ENCODE measurements at regions not wholly inside any gene's neighbourhood (a gene's known extent, or its start where the extent isn't known, plus 50 kb on each side); places are given as distances from the start of the nearest gene placed in this dataset.

DNA sequence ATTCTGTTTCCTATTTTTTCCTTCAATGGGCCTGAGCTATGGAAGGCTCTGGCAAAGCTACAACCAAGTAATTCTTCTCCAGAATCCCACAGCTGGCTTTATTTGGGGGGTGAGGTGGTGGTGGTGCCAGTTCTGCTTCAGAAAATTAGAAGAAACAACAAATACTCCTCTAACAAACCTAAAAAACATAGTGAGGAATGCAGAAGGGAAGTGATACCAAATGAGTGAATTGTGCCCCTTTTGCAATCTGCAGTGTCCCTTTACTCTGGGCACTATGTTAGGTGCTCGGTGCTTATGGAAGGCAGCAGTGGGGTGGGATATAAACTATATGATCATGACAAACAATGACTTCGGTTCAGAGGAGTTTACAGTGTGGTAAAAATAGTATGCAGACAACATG lies 90.4 kb upstream of the ROPN1 start:
- H3K9ac ChIP-seq (ENCODE audit: insufficient read depth, low read depth, low read length) = no peak overlapping the region
- POLR2A ChIA-PET = no interaction called here
- H3K4me1 ChIP-seq (ENCODE audit: insufficient read depth, low read length) = no peaks in the 10 kb centered on the region
- no peak overlapping the region for H3K4me3 ChIP-seq (replicated peaks in 1 of 3; ENCODE audit: insufficient read depth in 1 of 3, low read depth in 2 of 3, low read length in 3 of 3)
- intact Hi-C loops (cut with micrococcal nuclease; ENCODE audit: unreplicated experiment) (no loop called here), in situ Hi-C loops (cut with HindIII; ENCODE audit: extremely low pct_ligation_motif_present, low pct_unique_long_range_greater_than_20kb) (no loop called here)
- no peak overlapping the region for H2AFZ ChIP-seq (ENCODE audit: low read length)
- no peaks in the 10 kb centered on the region for H3K79me2 ChIP-seq (ENCODE audit: insufficient read depth, low read length)
- H3K4me2 ChIP-seq (ENCODE audit: low read depth, low read length) = no peak overlapping the region
- CTCF ChIA-PET (ENCODE audit: low intra/inter-chr PET ratio, low total read pairs) = no interaction called here
- no peak for TF ChIP-seq LBX2 (CRISPR knock-in tag; IDR thresholded peaks at IDR 0.05; ENCODE audit: borderline replicate concordance)
- TF ChIP-seq ZNF138 (CRISPR knock-in tag; IDR thresholded peaks at IDR 0.05; ENCODE audit: low read depth) = no peak
- no peak for TF ChIP-seq ZNF12 (CRISPR knock-in tag; IDR thresholded peaks at IDR 0.05)
- TF ChIP-seq, protein P1, sequence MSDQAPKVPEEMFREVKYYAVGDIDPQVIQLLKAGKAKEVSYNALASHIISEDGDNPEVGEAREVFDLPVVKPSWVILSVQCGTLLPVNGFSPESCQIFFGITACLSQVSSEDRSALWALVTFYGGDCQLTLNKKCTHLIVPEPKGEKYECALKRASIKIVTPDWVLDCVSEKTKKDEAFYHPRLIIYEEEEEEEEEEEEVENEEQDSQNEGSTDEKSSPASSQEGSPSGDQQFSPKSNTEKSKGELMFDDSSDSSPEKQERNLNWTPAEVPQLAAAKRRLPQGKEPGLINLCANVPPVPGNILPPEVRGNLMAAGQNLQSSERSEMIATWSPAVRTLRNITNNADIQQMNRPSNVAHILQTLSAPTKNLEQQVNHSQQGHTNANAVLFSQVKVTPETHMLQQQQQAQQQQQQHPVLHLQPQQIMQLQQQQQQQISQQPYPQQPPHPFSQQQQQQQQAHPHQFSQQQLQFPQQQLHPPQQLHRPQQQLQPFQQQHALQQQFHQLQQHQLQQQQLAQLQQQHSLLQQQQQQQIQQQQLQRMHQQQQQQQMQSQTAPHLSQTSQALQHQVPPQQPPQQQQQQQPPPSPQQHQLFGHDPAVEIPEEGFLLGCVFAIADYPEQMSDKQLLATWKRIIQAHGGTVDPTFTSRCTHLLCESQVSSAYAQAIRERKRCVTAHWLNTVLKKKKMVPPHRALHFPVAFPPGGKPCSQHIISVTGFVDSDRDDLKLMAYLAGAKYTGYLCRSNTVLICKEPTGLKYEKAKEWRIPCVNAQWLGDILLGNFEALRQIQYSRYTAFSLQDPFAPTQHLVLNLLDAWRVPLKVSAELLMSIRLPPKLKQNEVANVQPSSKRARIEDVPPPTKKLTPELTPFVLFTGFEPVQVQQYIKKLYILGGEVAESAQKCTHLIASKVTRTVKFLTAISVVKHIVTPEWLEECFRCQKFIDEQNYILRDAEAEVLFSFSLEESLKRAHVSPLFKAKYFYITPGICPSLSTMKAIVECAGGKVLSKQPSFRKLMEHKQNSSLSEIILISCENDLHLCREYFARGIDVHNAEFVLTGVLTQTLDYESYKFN (CRISPR knock-in tag; conservative IDR thresholded peaks at IDR 0.05) = no peak
- TF ChIP-seq MIER3 (CRISPR knock-in tag; IDR thresholded peaks at IDR 0.05; ENCODE audit: borderline replicate concordance) = no peak
- TF ChIP-seq, protein P2, sequence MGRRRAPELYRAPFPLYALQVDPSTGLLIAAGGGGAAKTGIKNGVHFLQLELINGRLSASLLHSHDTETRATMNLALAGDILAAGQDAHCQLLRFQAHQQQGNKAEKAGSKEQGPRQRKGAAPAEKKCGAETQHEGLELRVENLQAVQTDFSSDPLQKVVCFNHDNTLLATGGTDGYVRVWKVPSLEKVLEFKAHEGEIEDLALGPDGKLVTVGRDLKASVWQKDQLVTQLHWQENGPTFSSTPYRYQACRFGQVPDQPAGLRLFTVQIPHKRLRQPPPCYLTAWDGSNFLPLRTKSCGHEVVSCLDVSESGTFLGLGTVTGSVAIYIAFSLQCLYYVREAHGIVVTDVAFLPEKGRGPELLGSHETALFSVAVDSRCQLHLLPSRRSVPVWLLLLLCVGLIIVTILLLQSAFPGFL (CRISPR knock-in tag; IDR thresholded peaks at IDR 0.05) = no peak
- TF ChIP-seq ZNF775 (CRISPR knock-in tag; IDR thresholded peaks at IDR 0.05; ENCODE audit: borderline replicate concordance) = no peak
- no peak for TF ChIP-seq GFI1 (CRISPR knock-in tag; IDR thresholded peaks at IDR 0.05; ENCODE audit: borderline replicate concordance)
- no peak for TF ChIP-seq ZSCAN21 (CRISPR knock-in tag; IDR thresholded peaks at IDR 0.05; ENCODE audit: borderline replicate concordance)
- TF ChIP-seq SNAPC4 (CRISPR knock-in tag; IDR thresholded peaks at IDR 0.05) = no peak
- no peak for TF ChIP-seq CEBPB (IDR thresholded peaks at IDR 0.05; ENCODE audit: borderline replicate concordance, low read depth, low read length)
- no peaks in the 10 kb centered on the region for H3K9me3 ChIP-seq (ENCODE audit: low read length)
- H4K20me1 ChIP-seq (ENCODE audit: insufficient read depth, low read length) = no peaks in the 10 kb centered on the region
- no peaks in the 10 kb centered on the region; a peak in 1 of 5 replicates for H3K27me3 ChIP-seq (ENCODE audit: control insufficient read depth in 1 of 2, insufficient read depth in 2 of 2, low read length in 2 of 2)
- H3K36me3 ChIP-seq (replicated peaks in 1 of 2; ENCODE audit: control insufficient read depth in 1 of 2, insufficient read depth in 2 of 2, low read length in 2 of 2) = no peaks in the 10 kb centered on the region
- DNase-seq (ENCODE audit: low spot score) (no peak), ATAC-seq (no peak), FAIRE-seq (no peak)
- WGBS (ENCODE audit: low lambda C conversion rate) = 3% methylated on average over 2 of the region's 2 CpGs
- BruUV-seq (replicated peaks) = no TSS peak
- no peak overlapping the region for H3K27ac ChIP-seq (ENCODE audit: extremely low read length, insufficient read depth, low read length)

Data from HepG2 (cell line).